GM06990 (cell line): ENCODE measurements at regions not wholly inside any gene's neighbourhood (a gene's known extent, or its start where the extent isn't known, plus 50 kb on each side); places are given as distances from the start of the nearest gene placed in this dataset.

Source experiments
- DNase-seq: peaks from one replicate; pipeline ENCODE4 v3.0.0-alpha.2; 2011; ENCODE audit not compliant: insufficient read length; ENCODE audit errors: extremely low read depth
- H3K27me3 ChIP-seq: replicated peaks from 2 replicates; pipeline ENCODE4 v1.6.0; 2011; ENCODE audit warnings: low read length; ENCODE audit not compliant: control insufficient read depth, insufficient read depth
- H3K36me3 ChIP-seq: 2 replicates; pipeline ENCODE4 v1.5.1; 2011; ENCODE audit warnings: low read length; ENCODE audit not compliant: control insufficient read depth, insufficient read depth
- H3K4me3 ChIP-seq: replicated peaks from 2 replicates; pipeline ENCODE4 v1.5.1; 2011; ENCODE audit warnings: low read depth, mild to moderate bottlenecking, control low read depth, low read length
- TF ChIP-seq, protein P1 (sequence below): IDR thresholded peaks from 2 replicates; pipeline ENCODE4 v1.5.1; 2011; ENCODE audit warnings: low read length, control low read depth, mild to moderate bottlenecking, inconsistent platforms; ENCODE audit not compliant: insufficient read depth, poor library complexity, severe bottlenecking

DNA sequence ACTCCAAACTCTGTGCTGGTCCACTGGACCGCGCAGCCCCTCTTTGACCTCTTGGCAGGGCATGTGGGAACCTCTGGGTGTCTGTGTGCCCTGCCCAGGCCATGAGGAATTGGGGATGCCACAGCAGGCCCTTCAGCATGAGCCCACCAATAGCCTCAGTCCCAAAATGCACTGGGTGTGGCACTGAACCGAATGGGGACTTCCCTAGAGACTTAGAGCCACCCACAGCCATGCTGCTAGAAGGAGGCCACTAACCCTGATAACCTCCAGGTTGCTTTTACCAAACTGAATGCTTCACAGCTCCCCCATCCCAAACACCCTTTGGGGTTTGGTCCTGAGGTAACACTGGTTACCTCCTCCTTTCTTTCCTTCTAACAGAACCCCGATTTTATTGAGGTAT lies 302.7 kb downstream of the PIK3R1 start:
- no peaks in the 10 kb centered on the region for H3K27me3 ChIP-seq
- H3K4me3 ChIP-seq = no peak overlapping the region
- TF ChIP-seq, protein P1, sequence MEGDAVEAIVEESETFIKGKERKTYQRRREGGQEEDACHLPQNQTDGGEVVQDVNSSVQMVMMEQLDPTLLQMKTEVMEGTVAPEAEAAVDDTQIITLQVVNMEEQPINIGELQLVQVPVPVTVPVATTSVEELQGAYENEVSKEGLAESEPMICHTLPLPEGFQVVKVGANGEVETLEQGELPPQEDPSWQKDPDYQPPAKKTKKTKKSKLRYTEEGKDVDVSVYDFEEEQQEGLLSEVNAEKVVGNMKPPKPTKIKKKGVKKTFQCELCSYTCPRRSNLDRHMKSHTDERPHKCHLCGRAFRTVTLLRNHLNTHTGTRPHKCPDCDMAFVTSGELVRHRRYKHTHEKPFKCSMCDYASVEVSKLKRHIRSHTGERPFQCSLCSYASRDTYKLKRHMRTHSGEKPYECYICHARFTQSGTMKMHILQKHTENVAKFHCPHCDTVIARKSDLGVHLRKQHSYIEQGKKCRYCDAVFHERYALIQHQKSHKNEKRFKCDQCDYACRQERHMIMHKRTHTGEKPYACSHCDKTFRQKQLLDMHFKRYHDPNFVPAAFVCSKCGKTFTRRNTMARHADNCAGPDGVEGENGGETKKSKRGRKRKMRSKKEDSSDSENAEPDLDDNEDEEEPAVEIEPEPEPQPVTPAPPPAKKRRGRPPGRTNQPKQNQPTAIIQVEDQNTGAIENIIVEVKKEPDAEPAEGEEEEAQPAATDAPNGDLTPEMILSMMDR = no peak
- no peaks in the 10 kb centered on the region for H3K36me3 ChIP-seq
- DNase-seq = no peak

DNA sequence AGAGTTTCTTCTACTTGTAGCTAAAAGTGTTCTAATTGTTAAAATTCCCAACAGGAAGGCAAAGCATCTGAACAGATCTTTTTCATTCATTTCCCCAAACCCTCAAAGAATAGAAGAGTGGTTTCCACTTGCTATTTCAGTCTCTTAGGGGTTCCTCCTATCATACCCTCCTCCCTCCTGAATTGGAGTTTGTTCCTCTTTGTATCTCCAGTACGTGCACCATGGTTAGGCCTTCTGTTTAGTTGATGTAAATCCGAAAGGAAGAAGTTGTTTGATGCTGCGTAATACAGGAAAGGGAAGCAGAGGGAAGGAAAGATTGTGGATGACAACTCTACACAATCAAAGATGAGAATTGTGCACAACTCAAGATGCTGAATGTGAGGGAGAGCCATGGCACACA lies 303.6 kb downstream of the PIK3R1 start:
- no peaks in the 10 kb centered on the region for H3K27me3 ChIP-seq
- TF ChIP-seq, protein P1 = no peak

DNA sequence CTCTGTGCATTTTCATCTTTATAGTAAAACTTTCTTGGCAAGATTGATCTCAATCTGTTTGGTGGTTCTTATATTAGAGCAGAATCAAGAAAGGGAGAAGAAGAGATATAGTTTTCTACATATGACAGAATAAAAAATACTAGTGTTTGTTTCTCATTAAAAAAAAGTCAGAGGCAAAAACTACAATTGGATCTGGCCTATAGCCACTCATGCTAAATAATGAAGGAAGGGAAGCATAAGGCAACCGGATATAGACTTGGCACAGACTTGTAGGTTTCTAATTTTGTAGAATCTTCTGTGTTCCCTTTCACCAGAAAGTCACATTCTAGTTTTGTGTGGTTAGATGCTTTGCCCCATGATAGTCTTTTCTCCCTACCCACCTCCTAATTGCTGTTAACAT lies 306.2 kb downstream of the PIK3R1 start:
- Histone ChIP-seq H3K4me3 (no peak overlapping the region), H3K36me3 (no peaks in the 10 kb centered on the region), H3K27me3 (no peaks in the 10 kb centered on the region)
- DNase-seq = no peak
- TF ChIP-seq, protein P1 = no peak

More for the DNA sequence above, 303.6 kb downstream of the PIK3R1 start:
- Histone ChIP-seq H3K36me3 (no peaks in the 10 kb centered on the region), H3K4me3 (no peak overlapping the region)
- DNase-seq = no peak

DNA sequence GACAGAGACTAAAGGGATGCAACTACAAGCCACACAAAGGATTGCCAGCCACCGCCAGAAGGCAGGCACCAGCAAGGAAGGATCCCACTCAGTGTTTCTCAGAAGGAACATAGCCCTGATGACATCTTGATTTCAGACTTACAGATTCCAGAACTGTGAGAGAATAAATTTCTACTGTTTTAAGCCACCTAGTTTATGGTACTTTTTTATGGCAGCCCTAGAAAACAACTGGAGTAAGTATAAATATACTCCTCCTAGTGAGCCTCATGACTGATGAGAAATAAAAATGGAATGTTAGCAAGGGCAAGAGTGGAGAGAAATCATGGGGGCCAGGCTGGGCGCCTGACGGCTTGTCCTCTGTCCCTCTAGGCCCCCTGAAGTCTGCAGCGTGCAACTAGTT lies 307.3 kb downstream of the PIK3R1 start:
- no peak for DNase-seq
- H3K27me3 ChIP-seq = no peaks in the 10 kb centered on the region
- H3K4me3 ChIP-seq = no peak overlapping the region
- TF ChIP-seq, protein P1 = no peak
- no peaks in the 10 kb centered on the region for H3K36me3 ChIP-seq

DNA sequence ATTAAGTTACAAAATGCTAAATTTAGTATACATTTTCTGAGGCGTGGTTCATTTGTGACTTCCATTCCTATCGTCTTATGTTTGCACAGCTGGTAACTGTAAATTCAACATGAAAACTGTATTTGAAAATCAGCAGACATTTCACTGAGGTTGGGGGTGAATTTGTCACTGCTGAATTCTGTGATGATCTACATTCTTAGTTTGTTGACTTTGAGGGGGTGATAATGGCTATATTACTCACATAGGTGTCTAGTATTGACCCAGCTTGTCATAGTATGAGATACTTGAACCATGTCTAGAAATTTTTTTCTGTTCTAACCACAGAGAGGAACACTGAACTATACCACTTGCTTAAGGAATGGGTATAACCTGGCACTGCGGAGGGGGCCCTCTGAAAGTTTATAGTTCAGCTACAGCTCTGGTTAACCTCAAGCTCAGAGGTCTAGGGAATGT lies 313.3 kb downstream of the PIK3R1 start:
- TF ChIP-seq, protein P1 = no peak
- Histone ChIP-seq H3K4me3 (no peak overlapping the region), H3K27me3 (no peaks in the 10 kb centered on the region), H3K36me3 (no peaks in the 10 kb centered on the region)
- no peak for DNase-seq

DNA sequence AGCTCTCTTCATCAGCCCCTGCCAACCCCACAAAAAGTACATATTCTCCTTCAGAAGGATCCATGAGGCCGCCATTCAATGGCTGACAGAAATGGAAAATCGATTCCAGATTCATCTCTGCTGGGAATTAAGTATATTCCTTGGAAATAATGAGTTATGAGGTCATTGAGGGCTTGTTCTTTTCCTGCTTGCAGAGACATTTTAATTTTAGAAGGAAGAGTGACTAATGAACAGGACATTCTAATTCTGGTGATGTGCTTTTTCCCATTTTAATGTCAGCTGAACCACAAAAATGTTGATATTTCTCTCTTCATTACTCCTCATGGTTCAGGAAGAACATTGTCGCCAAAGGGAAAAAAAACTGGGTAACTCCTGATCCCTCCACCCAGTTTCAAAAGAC lies 314.0 kb downstream of the PIK3R1 start:
- TF ChIP-seq, protein P1 = no peak
- no peak for DNase-seq
- Histone ChIP-seq H3K4me3 (no peak overlapping the region), H3K27me3 (no peaks in the 10 kb centered on the region), H3K36me3 (no peaks in the 10 kb centered on the region)
